NCI-H2029 (cell line): ENCODE measurements at regions not wholly inside any gene's neighbourhood (a gene's known extent, or its start where the extent isn't known, plus 50 kb on each side); places are given as distances from the start of the nearest gene placed in this dataset.

Source experiments
- DNase-seq: peaks from one replicate; lab custom pipeline; 2025; lab: John Stamatoyannopoulos, UW

DNA sequence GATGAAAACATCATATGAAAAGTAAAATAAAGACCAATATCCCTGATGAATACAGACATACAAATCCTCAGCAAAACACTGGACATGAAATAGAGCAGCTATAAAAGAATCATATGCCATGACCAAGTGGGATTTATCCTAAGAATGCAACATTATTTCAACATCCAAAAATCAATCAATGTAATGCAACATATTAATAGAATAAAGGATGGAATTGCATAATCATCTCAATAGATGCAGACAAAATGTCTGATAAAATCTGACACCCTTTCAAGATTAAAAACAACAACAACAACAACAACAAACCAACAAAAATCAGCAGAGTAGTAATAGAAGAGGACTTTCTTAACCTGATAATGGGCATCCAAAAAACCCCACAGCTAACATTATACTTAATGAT, 63.8 kb upstream of the IL1R1 start:
- no peak for DNase-seq

GRCh38 chr2:102080451-102081242, 61.9 kb upstream of the IL1R1 start:
- no peak for DNase-seq

DNA sequence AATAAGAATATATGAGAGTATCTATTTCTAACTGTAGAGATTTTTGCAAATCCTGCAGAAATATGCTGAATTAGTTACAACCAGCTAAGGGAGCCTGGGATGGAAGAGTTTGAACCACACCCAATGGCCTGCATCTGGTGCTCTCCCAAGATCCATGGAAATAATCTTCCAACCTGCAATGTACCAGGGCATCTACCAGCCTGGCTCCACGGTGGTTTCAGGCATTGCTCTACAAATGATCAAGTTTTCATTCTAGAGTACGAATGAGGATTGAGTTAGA, 61.4 kb upstream of the IL1R1 start:
- DNase-seq: no peak

DNA sequence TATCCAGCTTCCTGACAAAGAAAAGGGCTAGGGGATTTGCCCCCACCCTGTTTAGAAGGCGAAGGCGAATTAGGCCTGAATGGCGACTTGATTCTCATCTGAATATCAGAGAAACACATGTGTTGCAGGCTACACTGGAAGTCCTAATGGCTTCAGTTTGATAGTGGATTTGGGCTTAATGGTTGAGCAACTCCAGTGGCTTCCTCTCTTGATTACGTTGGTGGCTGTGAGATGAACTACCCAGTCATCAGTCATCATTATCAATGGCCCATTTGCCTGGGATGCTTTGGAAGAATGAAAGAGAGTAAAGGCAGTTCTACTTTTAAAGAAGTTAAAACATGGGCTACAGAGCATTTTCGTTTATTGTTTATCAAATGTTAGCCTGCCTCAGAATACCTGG, 60.9 kb upstream of the IL1R1 start:
- no peak for DNase-seq

DNA sequence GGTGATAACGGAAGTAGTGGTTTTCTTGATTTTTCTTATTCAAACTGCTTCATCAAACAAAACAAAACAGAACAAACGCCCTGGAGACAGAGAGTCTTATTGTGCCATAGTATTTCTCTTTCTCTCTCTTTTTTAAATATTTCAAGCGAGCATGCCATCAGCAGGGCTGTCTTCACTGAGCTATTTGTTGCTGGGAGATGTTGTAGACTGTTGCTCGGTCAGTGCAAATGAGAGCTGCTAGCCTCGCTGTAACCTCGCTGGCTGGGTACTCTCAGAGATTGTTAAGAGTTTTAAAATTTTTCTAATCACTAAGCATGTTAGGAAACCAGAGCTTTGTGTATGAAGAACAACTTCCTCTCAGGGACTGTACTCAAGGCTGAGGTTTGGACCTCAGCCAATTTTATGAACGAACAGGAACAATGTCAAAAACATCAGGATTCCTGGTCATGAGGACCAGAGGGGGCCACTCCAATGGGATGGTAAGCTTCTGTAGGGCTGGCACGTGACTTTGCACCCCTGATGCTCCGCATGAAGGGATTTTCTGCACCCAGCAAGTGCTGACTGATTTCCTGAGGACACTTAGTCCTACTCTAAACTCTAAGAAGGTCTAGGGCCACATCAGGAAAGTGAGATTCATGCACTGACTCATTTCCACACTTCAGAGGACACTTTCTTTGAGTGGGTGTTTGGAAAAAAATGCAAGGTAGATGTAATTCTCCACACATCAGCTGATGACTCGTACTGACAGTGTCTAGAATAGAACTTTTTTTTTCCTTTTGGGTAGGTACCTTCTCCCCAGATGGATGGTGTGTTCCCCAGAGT, 59.8 kb upstream of the IL1R1 start:
- peak; percentile 17 for DNase-seq

DNA sequence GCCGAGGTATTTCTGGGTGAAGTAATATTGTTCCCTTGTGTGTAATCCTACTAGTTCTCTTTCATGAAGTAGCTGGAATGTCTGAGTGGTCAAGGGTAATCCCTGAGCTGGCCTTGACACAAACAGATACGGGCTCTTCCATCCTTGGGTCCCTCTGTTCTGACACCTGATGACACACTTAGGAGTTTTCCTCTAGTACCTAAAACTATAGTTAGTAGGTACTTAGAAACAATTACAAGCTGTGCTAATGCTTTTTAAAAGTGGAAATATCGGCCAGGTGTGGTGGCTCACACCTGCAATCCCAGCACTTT, 59.2 kb upstream of the IL1R1 start:
- DNase-seq: no peak

DNA sequence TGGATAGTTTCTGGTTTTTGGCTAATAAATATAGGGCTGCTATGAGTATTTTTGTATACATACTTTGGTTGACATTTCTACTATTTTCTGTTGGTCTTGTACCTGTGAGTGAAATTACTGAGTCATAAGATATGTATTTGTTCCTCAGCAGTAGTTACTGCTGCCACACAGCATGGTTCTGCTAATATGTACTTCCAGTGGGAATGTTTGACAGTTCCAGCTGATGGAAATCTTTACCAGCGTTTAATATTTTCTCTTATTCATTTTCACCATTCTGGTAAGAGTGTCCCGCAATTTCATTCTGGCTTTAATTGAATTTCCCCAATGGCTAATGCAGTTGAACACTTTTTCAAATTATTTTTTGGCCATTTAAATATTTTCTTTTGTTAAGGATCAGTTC, 57.9 kb upstream of the IL1R1 start:
- DNase-seq: no peak

- no peak for DNase-seq
Observed at GRCh38 chr2:102085238-102085637, 57.3 kb upstream of the IL1R1 start.

DNA sequence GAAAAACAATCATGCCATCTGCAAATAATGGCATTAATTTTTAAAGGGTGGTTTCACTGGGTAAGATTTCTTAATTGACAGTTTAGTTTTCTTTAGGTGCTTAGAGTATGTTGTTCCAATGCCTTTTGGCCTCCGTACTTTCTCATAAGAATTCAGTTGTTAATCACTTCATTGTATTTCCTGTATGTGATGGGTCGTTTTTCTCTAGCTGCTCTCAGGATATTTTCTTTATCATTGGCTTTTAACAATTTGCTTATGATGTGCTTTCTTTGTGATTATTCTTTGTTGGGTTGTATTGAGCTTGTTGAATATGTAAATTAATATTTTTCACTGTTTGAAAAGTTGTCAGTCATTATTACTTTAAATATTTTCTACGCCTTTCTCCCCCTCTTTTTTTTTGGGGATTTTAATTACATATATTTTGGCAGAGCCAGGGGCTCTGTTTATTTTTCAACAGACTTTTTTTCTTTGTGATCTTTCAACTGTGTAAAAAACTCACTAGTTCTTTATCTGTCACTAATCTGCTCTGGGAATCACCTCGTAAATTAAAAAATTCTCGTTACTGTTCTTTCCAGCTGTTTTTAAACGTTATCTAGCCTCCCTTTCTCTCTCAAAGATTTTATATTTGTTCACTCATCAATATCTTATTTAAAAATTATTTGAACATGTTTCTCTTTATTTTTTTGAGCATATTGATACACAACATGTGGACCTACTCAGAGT, 56.2 kb upstream of the IL1R1 start:
- no peak for DNase-seq

DNA sequence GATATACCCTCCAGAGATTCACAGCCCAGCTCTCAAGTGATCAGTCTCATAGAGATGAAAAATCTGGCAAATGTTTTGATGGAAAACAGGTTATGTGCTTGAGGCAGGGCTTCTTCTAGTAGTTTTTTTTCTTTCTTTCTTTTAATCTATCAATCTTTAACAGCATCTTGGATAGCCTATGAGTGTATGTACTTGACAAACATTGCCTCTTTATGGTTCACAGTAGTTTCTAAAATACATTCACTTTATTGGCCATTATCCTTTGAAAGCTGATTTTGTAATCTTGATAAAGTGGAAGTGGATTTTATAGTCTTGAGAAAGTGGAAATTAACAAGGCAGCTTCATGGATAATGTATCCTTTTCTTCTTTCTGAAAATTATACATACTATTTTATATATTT, 51.4 kb upstream of the IL1R1 start:
- no peak for DNase-seq

DNA sequence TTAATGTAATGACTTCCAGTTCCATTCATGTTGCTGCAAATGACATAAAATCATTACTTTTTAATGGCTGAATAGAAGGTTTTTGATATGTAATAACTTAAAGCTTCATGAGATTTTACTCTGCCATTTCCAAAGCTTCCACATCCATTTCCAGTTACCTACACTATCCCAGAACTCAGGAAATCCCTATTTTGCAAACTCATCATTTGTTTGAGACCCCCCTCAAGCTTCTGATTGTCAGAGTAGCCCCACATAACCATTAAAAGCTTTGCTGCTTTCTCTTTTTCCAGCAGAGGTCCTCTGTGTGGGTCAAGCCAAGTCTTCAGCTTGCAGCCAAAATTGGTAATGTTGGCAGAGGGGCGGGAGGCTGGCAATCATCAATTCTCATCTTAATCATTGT, 50.6 kb upstream of the IL1R1 start:
- no peak for DNase-seq

- DNase-seq: no peak
Observed at GRCh38 chr2:102092535-102092934, 50.0 kb upstream of the IL1R1 start.
